HG03103 (cell line): ENCODE measurements at regions not wholly inside any gene's neighbourhood (a gene's known extent, or its start where the extent isn't known, plus 50 kb on each side); places are given as distances from the start of the nearest gene placed in this dataset.

Source experiments
- ATAC-seq: cut with Tn5 transposase; IDR thresholded peaks from one replicate; pipeline ENCODE4 v1.9.1; 2021; ENCODE audit warnings: low read depth; ENCODE audit not compliant: unreplicated experiment

DNA sequence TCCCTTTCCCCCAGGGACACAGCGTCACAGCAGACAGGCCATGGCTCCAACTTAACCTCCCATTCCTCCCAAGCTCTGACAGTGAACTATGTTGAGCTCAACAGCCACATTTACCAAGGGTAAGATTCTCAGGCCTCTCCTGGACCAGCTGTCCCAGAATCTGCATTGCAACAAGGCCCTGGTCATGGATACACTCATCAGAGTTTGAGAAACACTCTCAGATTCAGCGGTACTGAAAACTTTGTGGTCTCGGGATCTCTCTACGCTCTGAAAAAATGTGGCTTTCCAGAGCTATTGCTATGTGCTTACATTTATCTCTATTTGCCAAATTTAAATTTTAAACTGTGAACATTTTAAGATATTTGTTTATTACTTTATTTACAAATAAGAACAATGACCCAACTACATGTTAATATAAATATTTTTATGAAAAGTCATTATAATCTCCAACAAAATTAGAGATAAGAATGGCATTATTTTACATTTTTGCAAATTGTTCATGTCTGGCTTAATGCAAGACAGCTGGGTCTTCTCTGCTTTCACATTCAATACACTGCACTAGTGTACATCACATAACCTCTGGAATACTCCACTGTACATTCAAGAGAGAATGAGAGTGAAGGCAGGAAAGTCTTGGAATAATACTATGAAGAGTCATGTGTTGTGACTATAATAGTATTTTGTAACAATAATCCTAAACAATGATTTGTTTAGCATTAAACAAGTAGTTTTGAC lies 190.9 kb upstream of the PITRM1 start:
- ATAC-seq: no peak

- no peak for ATAC-seq
Observed at GRCh38 chr10:3362394-3362793, 189.8 kb upstream of the PITRM1 start.

DNA sequence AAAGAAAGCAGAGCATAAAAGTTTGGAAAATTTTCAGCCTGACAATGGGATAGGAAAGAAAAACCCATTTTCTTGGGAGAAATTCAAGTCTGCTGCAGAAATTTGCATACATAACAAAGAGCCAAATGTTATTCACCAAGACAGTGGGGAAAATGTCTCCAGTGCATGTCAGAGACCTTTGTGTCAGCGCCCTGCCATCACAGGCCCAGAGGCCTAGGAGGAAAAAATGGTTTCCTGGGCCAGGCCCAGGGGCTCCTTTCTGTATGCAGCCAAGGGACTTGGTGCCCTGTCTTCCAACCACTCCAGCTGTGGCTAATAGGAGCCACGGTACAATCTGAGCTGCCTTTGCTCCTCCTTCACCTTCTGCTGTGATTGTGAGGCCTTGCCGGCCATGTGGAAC lies 189.1 kb upstream of the PITRM1 start:
- no peak for ATAC-seq

DNA sequence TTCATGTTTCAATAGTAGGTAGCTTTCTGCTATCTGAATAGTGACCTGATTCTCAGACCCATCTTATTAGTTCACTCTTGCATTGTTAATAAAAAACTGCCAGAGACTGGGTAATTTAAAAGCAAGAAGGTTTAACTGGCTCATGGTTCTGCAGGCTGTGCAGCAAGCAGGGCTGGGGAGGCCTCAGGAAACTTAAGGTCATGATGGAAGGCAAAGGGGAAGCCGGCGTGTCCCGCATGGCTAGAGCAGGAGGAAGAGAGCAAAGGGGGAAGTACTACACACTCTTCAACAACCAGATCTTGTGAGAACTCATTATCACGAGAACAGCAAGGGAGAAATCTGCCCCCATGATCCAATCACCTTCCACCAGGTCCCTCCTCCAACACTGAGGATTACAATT lies 185.2 kb upstream of the PITRM1 start:
- ATAC-seq: no peak

DNA sequence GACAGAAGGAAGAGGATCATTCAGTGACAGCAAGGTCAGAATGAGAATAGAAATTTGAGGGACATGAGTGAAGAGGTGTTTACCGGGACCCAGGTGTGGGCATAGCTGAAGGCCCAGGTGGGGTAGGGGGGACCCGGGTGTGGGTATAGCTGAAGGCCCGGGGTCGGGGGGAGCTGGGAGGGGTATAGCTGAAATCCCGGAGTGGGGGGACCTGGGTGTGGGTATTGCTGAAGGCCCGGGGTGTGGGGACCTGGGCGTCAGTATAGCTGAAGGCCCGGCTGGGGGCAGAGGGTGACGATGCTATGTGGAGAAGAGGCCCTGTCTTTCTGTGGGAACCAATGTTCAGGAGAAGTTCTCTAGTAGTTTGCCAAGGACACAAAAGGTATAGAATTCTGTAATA lies 183.0 kb upstream of the PITRM1 start:
- ATAC-seq: no peak

GRCh38 chr10:3354174-3354900 lies 181.8 kb upstream of the PITRM1 start:
- no peak for ATAC-seq

GRCh38 chr10:3353235-3353634 lies 180.7 kb upstream of the PITRM1 start:
- no peak for ATAC-seq

DNA sequence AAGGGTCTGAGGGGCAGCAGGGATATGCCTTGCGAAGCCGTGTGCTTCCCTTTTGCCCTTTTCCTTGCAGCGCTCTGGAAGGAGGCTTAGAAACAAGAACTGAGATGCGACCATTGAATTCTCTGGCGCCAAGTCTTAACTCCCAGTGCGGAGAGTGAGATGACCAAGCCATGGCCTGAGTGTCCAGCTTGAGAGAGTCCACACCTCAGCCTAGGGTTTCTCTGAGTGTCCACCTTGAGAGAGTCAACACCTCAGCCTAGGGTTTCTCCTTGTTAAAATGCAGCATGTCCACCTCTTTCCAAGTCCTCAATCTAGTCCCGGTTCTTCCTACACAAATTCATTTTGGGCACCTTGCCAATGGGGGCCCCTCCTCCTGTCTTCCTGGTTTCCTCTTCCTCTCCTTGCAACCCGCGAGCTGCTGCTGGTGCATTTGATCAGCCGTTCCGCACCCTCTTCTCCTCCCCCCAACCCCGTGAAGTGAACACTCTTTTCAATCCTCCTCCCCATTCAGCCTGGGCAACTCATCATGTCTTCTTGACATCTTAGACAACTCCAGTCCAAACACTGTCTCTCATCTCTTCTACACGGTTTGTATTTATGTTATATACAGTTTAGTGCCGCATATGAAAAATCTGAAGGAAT lies 178.2 kb upstream of the PITRM1 start:
- no peak for ATAC-seq

DNA sequence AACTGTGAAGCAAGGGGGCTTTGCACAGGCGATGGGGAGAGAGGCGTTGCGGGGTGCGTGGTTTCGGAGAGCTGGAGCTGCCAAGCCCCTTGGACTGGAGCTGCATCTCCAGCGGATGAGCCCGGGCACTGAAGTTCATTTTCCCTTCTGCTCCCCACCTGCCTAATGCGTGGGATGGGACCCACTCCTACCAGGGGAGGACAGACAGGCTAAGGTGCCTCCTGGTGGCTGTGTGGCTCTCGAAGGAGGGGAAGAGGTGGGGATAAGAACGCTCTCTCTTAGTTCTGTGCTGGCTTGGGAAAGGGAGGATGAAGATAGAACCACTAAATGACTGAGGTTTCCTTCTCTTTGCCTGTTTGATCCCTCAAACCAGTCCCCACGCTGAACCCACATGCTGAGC lies 177.6 kb upstream of the PITRM1 start:
- ATAC-seq: no peak

DNA sequence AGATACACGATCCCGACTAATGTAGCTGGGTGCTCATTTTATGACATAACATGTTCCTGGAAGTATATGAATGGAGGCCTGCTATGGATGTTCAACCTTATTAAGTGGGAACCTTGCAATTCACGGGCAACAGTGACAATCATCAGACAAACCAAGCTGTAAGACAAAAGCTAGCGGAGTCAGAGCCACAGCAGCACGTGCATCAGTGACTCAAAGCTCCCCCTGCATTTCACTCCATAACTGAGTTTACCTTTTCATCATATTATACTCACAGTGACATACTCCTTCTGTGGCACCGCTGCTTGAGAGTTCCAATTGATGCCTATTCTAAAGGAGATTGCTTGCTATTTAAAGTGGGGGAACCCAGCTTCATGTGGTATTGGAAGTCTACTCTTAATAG lies 176.0 kb upstream of the PITRM1 start:
- ATAC-seq: no peak

- ATAC-seq: no peak
Observed at GRCh38 chr10:3347413-3348182, 175.0 kb upstream of the PITRM1 start.

DNA sequence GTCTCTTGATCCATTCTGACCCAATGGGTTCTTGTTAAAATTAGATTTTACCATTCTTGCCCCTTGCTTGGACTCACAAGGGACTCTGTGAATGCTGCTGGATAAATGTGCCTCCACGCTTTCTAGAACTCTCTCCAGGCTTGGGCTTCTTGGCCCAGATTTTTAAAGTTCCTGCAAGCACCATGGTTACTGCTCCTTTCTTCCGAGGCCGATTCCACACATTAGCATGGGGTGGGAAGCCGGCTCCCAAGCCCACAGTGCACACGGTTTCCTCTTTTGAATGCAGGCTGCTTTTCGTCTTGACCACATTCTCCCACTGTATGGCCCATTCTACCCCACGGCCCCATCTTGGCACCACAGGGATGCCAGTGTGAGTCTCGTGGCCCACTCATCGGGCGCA lies 174.3 kb upstream of the PITRM1 start:
- ATAC-seq: no peak

GRCh38 chr10:3342771-3343170 lies 170.2 kb upstream of the PITRM1 start:
- ATAC-seq: no peak

DNA sequence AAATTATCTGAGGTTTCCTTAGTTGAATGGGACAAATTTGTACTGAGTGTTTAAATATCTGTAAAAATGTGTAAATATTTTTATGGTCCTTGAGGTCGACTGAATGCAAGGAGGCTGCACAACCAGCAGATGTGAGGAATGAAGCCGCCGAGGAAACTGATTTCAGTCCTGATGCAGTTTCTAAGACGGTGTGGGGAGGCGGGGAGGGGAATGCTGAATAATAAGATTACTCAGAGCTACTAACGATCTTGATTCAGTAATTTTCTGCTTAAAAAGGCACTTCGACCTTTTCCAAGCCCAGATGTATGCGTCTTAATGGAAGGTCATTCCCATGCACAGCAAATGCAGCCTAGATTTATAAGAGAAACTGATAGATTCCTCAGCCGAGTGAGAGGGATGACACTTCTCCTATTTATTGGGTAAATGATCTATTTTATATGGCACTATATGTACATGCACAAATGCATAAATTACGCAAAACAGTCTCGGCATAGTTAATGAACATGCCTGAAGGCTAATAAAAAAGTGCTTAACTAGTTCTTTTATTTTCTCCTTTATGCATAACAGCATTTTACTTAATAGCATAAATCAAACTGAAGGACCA lies 167.6 kb upstream of the PITRM1 start:
- no peak for ATAC-seq

DNA sequence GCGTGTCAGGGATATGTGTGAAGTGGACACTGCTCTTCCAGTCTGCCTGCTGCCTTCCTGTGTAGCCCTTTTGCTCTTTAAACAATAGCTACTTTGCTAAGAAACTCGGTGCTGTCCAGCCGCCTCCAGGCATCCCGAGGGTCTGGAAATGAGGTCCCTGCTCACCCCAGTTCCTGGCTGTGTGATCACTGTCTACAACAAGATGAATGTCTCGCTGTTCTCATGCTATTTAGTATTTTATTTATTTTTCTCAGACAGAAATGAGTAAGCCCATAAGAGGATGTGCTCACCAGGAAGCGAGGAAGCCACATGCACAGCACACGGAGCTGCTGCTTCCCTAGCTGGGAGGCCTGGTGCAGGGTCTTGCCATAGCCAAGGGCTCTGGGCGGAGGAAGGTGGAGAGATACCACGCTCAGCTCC lies 167.0 kb upstream of the PITRM1 start:
- ATAC-seq: no peak

DNA sequence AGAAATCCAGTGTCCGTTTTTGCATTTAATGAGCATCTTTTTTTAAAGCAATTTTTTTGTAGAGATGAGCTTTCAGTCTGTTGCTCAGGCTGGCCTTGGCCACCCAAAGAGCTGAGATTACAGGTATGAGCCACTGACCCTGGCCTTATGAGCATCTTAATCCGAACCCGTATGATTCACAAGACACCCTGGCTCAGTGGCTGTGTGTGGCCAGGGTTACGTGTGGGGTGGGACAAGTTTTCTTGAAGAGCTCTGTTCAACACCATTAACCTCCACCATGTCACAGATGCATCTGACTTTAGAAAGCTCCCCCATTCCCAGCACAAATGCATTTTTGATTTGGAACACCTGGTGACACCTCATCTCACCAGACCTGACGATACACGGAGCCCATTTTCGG lies 166.5 kb upstream of the PITRM1 start:
- ATAC-seq: no peak

GRCh38 chr10:3337741-3338140 lies 165.2 kb upstream of the PITRM1 start:
- no peak for ATAC-seq

- ATAC-seq: no peak
Observed at GRCh38 chr10:3336673-3337293, 164.2 kb upstream of the PITRM1 start.

GRCh38 chr10:3333426-3333825 lies 160.8 kb upstream of the PITRM1 start:
- no peak for ATAC-seq

- no peak for ATAC-seq
Observed at GRCh38 chr10:3331690-3332230, 159.2 kb upstream of the PITRM1 start.
